ENCODE measurements at regions not wholly inside any gene's neighbourhood (a gene's known extent, or its start where the extent isn't known, plus 50 kb on each side); places are given as distances from the start of the nearest gene placed in this dataset.

GRCh38 chr6:80566361-80566760 lies 459.9 kb downstream of the BCKDHB start (continued):
- no peak for TF ChIP-seq MYC (IDR thresholded peaks at IDR 0.05; ENCODE audit: borderline replicate concordance, low read length)
- TF ChIP-seq MAX (IDR thresholded peaks at IDR 0.05) = no peak
- no peak for TF ChIP-seq MAZ (IDR thresholded peaks at IDR 0.05; ENCODE audit: borderline replicate concordance, low read depth, low read length)
- no peak for TF ChIP-seq FOSB (CRISPR knock-in tag; IDR thresholded peaks at IDR 0.05)

GRCh38 chr6:80553071-80553740 lies 446.7 kb downstream of the BCKDHB start:
- no peak for ATAC-seq
- ChIA-PET POLR2A (no interaction called here), CTCF (no interaction called here)
- no peak for TF ChIP-seq TP53 (CRISPR knock-in tag; IDR thresholded peaks at IDR 0.05)
- no peak for TF ChIP-seq E2F6 (IDR thresholded peaks at IDR 0.05; ENCODE audit: borderline replicate concordance, low read depth)
- TF ChIP-seq ZC3H11A (IDR thresholded peaks at IDR 0.05) = no peak
- no peak for TF ChIP-seq HEYL (CRISPR knock-in tag; IDR thresholded peaks at IDR 0.05)
- no peak for TF ChIP-seq USF2 (IDR thresholded peaks at IDR 0.05)
- no peak for TF ChIP-seq RCOR1 (IDR thresholded peaks at IDR 0.05; ENCODE audit: low read depth, low read length)
- TF ChIP-seq CBX2 (IDR thresholded peaks at IDR 0.05; ENCODE audit: borderline replicate concordance, low read depth) = no peak
- no peak for TF ChIP-seq EHMT2 (IDR thresholded peaks at IDR 0.05; ENCODE audit: low read depth)
- no peak for TF ChIP-seq EHF (CRISPR knock-in tag; IDR thresholded peaks at IDR 0.05)
- H3K4me2 ChIP-seq = no peak overlapping the region
- H3K9me3 ChIP-seq = no peaks in the 10 kb centered on the region
- FAIRE-seq = no peak
- no peak for DNase-seq (ENCODE audit: low read depth in 1 of 2, low spot score in 1 of 2)
- H3K27ac ChIP-seq = no peak overlapping the region
- no peak overlapping the region for H3K4me3 ChIP-seq
- H3K4me1 ChIP-seq = no peaks in the 10 kb centered on the region
- 64% methylated on average over 5 of the region's 5 CpGs for WGBS (ENCODE audit: missing lambda C conversion rate)

GRCh38 chr6:80550748-80551147 lies 444.3 kb downstream of the BCKDHB start:
- no peak for TF ChIP-seq HOXB13 (CRISPR knock-in tag; IDR thresholded peaks at IDR 0.05; ENCODE audit: low read depth)
- TF ChIP-seq EHF (CRISPR knock-in tag; IDR thresholded peaks at IDR 0.05) = no peak
- TF ChIP-seq MYC (IDR thresholded peaks at IDR 0.05; ENCODE audit: borderline replicate concordance, low read length) = no peak
- no peak for TF ChIP-seq FOXS1 (CRISPR knock-in tag; IDR thresholded peaks at IDR 0.05)
- no peak for TF ChIP-seq CEBPB (IDR thresholded peaks at IDR 0.05)
- TF ChIP-seq ATOH8 (CRISPR knock-in tag; IDR thresholded peaks at IDR 0.05; ENCODE audit: low read depth) = no peak
- no peak for TF ChIP-seq POLR2A (IDR thresholded peaks at IDR 0.05; ENCODE audit: low read length)
- TF ChIP-seq ZNF302 (CRISPR knock-in tag; IDR thresholded peaks at IDR 0.05) = no peak
- TF ChIP-seq TP53 (CRISPR knock-in tag; IDR thresholded peaks at IDR 0.05) = no peak
- no peak for TF ChIP-seq CTCF (IDR thresholded peaks at IDR 0.05)
- TF ChIP-seq USF2 (IDR thresholded peaks at IDR 0.05) = no peak
- no peak for TF ChIP-seq POLR2AphosphoS2 (conservative IDR thresholded peaks at IDR 0.05; ENCODE audit: low read length)
- TF ChIP-seq HEYL (CRISPR knock-in tag; IDR thresholded peaks at IDR 0.05) = no peak
- no peak for TF ChIP-seq EHMT2 (IDR thresholded peaks at IDR 0.05; ENCODE audit: low read depth)
- no peak for TF ChIP-seq RNF2 (IDR thresholded peaks at IDR 0.05; ENCODE audit: borderline replicate concordance, low read depth)
- no peak for TF ChIP-seq PBX3 (IDR thresholded peaks at IDR 0.05)
- TF ChIP-seq RAD21 (conservative IDR thresholded peaks at IDR 0.05 in 1 of 2, IDR thresholded peaks at IDR 0.05 in 1 of 2) = no peak
- no peak for TF ChIP-seq NPAS2 (CRISPR knock-in tag; IDR thresholded peaks at IDR 0.05; ENCODE audit: borderline replicate concordance)
- TF ChIP-seq HMGXB4 (CRISPR knock-in tag; IDR thresholded peaks at IDR 0.05; ENCODE audit: borderline replicate concordance) = no peak
- CTCF ChIA-PET = no interaction called here
- POLR2A ChIA-PET = no interaction called here

More at GRCh38 chr6:80550748-80551147, 444.3 kb downstream of the BCKDHB start:
- FAIRE-seq (no peak), DNase-seq (ENCODE audit: low read depth in 1 of 2, low spot score in 1 of 2) (no peak), ATAC-seq (no peak)
- Histone ChIP-seq H3K4me2 (no peak overlapping the region), H3K4me3 (no peak overlapping the region), H3K27ac (no peak overlapping the region), H3K9me3 (no peaks in the 10 kb centered on the region), H3K4me1 (no peaks in the 10 kb centered on the region)
- WGBS (ENCODE audit: missing lambda C conversion rate) = 51% methylated on average over 4 of the region's 4 CpGs
